Trophoblast cell (in vitro differentiated cells and primary cell): ENCODE measurements at regions not wholly inside any gene's neighbourhood (a gene's known extent, or its start where the extent isn't known, plus 50 kb on each side); places are given as distances from the start of the nearest gene placed in this dataset.

Experiments
- DNase-seq, 2 donors: peaks; one replicate each; pipeline ENCODE4 v3.0.0-alpha.2; 2016
- H2AFZ ChIP-seq: 2 replicates; pipeline ENCODE4 v1.6.1; 2013; ENCODE audit warnings: low read length, moderate library complexity, mild to moderate bottlenecking; ENCODE audit not compliant: insufficient read depth, poor library complexity
- H2AK5ac ChIP-seq: 2 replicates; pipeline ENCODE4 v1.6.1; 2013; ENCODE audit warnings: mild to moderate bottlenecking, low read length
- H2BK120ac ChIP-seq: 2 replicates; pipeline ENCODE4 v1.6.1; 2013; ENCODE audit warnings: low read length, mild to moderate bottlenecking, moderate library complexity; ENCODE audit not compliant: insufficient read depth, poor library complexity
- H2BK12ac ChIP-seq: 2 replicates; pipeline ENCODE4 v1.6.1; 2013; ENCODE audit warnings: mild to moderate bottlenecking, low read length, moderate library complexity
- H2BK5ac ChIP-seq: 2 replicates; pipeline ENCODE4 v1.6.1; 2013; ENCODE audit warnings: low read length, low read depth, moderate library complexity, mild to moderate bottlenecking; ENCODE audit not compliant: poor library complexity
- H3K14ac ChIP-seq: 2 replicates; pipeline ENCODE4 v1.6.1; 2013; ENCODE audit warnings: mild to moderate bottlenecking, low read length
- H3K18ac ChIP-seq: 2 replicates; pipeline ENCODE4 v1.6.1; 2013; ENCODE audit warnings: mild to moderate bottlenecking, low read length
- H3K23ac ChIP-seq: 2 replicates; pipeline ENCODE4 v1.6.1; 2013; ENCODE audit warnings: low read length
- H3K27ac ChIP-seq: 2 replicates; pipeline ENCODE4 v1.5.1; 2013; ENCODE audit warnings: low read depth, mild to moderate bottlenecking, inconsistent platforms, low read length, moderate library complexity
- H3K27me3 ChIP-seq: 2 replicates; pipeline ENCODE4 v1.6.1; 2013; ENCODE audit warnings: inconsistent platforms, mild to moderate bottlenecking, low read length, moderate library complexity; ENCODE audit not compliant: insufficient read depth
- H3K36me3 ChIP-seq, 2 experiments: 1 replicate in 1 of 2; 2 replicates in 1 of 2; pipeline ENCODE4 v1.6.1; 2013; ENCODE audit warnings: low read length in 2 of 2, mild to moderate bottlenecking in 2 of 2, moderate library complexity in 1 of 2; ENCODE audit not compliant: insufficient read depth in 2 of 2, control insufficient read depth in 1 of 2
- H3K4ac ChIP-seq: 2 replicates; pipeline ENCODE4 v1.6.1; 2013; ENCODE audit warnings: low read depth, mild to moderate bottlenecking, low read length, moderate library complexity
- H3K4me1 ChIP-seq, 2 experiments: 1 replicate in 1 of 2; 2 replicates in 1 of 2; pipeline ENCODE4 v1.6.1; 2013; ENCODE audit warnings: low read length in 2 of 2, mild to moderate bottlenecking in 2 of 2, moderate library complexity in 1 of 2; ENCODE audit not compliant: insufficient read depth in 2 of 2, control insufficient read depth in 1 of 2
- H3K4me2 ChIP-seq: 2 replicates; pipeline ENCODE4 v1.6.1; 2013; ENCODE audit warnings: inconsistent platforms, mild to moderate bottlenecking, low read length, moderate library complexity
- H3K4me3 ChIP-seq: 2 replicates; pipeline ENCODE4 v1.5.1; 2013; ENCODE audit warnings: mild to moderate bottlenecking, low read depth, low read length, inconsistent platforms
- H3K79me1 ChIP-seq: one replicate; pipeline ENCODE4 v1.6.1; 2013; ENCODE audit warnings: low read length
- H3K79me2 ChIP-seq: 2 replicates; pipeline ENCODE4 v1.6.1; 2013; ENCODE audit warnings: low read length, mild to moderate bottlenecking; ENCODE audit not compliant: control insufficient read depth, insufficient read depth, poor library complexity
- H3K9ac ChIP-seq: 2 replicates; pipeline ENCODE4 v1.6.1; 2013; ENCODE audit warnings: mild to moderate bottlenecking, low read length
- H3K9me3 ChIP-seq: 2 replicates; pipeline ENCODE4 v1.6.1; 2013; ENCODE audit warnings: low read depth, mild to moderate bottlenecking, control low read depth, inconsistent platforms, low read length; ENCODE audit not compliant: insufficient read depth
- H4K12ac ChIP-seq: 2 replicates; pipeline ENCODE4 v1.6.1; 2013; ENCODE audit warnings: low read depth, mild to moderate bottlenecking, low read length, moderate library complexity
- H4K8ac ChIP-seq: 2 replicates; pipeline ENCODE4 v1.6.1; 2013; ENCODE audit warnings: low read depth, mild to moderate bottlenecking, low read length, moderate library complexity
- H4K91ac ChIP-seq: one replicate; pipeline ENCODE4 v1.6.1; 2013; ENCODE audit warnings: low read depth, mild to moderate bottlenecking, low read length, moderate library complexity
- WGBS: extraction: QIAGEN DNeasy Blood & Tissue Kit; methylation state at CpG from one replicate; pipeline ENCODE4 v1.1.7; 2013; ENCODE audit warnings: missing lambda C conversion rate; ENCODE audit not compliant: insufficient read length, insufficient coverage; ENCODE audit errors: extremely low coverage; 5-methylcytosine and 5-hydroxymethylcytosine counted together

GRCh38 chr2:160996584-160996983 is 163.6 kb upstream of the TANK start:
- no peak for DNase-seq
- H3K14ac ChIP-seq, result no peak overlapping the region
- H3K4me1 ChIP-seq, result peaks cover 0 to 2% of the 10 kb centered on the region in 2 experiments
- H4K91ac ChIP-seq, result no peak overlapping the region
- no peak overlapping the region for H3K4me3 ChIP-seq
- no peaks in the 10 kb centered on the region for H3K27me3 ChIP-seq
- no peaks in the 10 kb centered on the region for H3K79me1 ChIP-seq
- no peak overlapping the region for H2BK12ac ChIP-seq
- no peak overlapping the region for H3K27ac ChIP-seq
- no peak overlapping the region for H2BK5ac ChIP-seq
- H3K36me3 ChIP-seq, result no peaks in the 10 kb centered on the region
- H2AFZ ChIP-seq, result no peak overlapping the region
- no peak overlapping the region for H3K4ac ChIP-seq
- no CpG with 5 or more reads among the region's 1 CpG for WGBS
- H3K4me2 ChIP-seq, result no peak overlapping the region
- H2AK5ac ChIP-seq, result no peak overlapping the region
- no peak overlapping the region for H3K23ac ChIP-seq
- H4K8ac ChIP-seq, result no peak overlapping the region
- no peak overlapping the region for H3K9ac ChIP-seq
- no peaks in the 10 kb centered on the region for H3K79me2 ChIP-seq
- H4K12ac ChIP-seq, result no peak overlapping the region
- no peaks in the 10 kb centered on the region for H3K9me3 ChIP-seq
- H3K18ac ChIP-seq, result no peak overlapping the region
- no peak overlapping the region for H2BK120ac ChIP-seq

- no peak overlapping the region for H4K12ac ChIP-seq
Observed at GRCh38 chr2:161004379-161004778, 155.8 kb upstream of the TANK start.

DNA sequence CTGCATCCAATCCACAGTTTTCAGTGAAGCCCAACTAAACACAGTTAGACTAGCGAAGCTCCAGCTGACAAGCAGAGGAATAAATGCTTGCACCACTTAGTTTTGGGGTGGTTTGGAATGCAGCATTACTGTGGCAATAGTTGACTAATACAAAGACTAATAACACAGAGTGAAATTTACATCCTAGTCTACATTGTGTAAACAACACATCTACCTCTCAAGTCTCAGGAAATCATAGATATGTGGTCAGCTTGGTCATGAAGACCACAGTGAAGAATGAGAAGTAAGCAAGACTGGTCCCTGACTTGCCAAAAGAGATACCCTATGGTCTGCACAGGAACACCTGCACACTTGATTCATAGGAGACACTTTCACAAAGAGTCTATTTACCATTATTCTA is 155.1 kb upstream of the TANK start:
- no peak for DNase-seq
- H3K79me1 ChIP-seq, result no peaks in the 10 kb centered on the region
- no CpG with 5 or more reads among the region's 1 CpG for WGBS
- H4K91ac ChIP-seq, result no peak overlapping the region
- H3K14ac ChIP-seq, result no peak overlapping the region
- H3K18ac ChIP-seq, result no peak overlapping the region
- H3K4me2 ChIP-seq, result no peak overlapping the region
- no peak overlapping the region for H2BK5ac ChIP-seq
- no peaks in the 10 kb centered on the region for H3K27me3 ChIP-seq
- no peaks in the 10 kb centered on the region for H3K79me2 ChIP-seq
- no peak overlapping the region for H3K4ac ChIP-seq
- no peak overlapping the region for H2AFZ ChIP-seq
- H3K4me3 ChIP-seq, result no peak overlapping the region
- H2AK5ac ChIP-seq, result no peak overlapping the region
- H4K8ac ChIP-seq, result no peak overlapping the region
- no peak overlapping the region for H2BK120ac ChIP-seq
- no peaks in the 10 kb centered on the region for H3K36me3 ChIP-seq
- H3K9ac ChIP-seq, result no peak overlapping the region
- H3K23ac ChIP-seq, result no peak overlapping the region
- no peak overlapping the region for H4K12ac ChIP-seq
- H3K9me3 ChIP-seq, result no peaks in the 10 kb centered on the region
- no peak overlapping the region for H2BK12ac ChIP-seq
- no peak overlapping the region for H3K27ac ChIP-seq
- H3K4me1 ChIP-seq, result no peaks in the 10 kb centered on the region

More at GRCh38 chr2:161004379-161004778, 155.8 kb upstream of the TANK start:
- H3K4me1 ChIP-seq, result no peaks in the 10 kb centered on the region
- no peak overlapping the region for H2BK120ac ChIP-seq
- no peak overlapping the region for H3K23ac ChIP-seq
- no peak overlapping the region for H2AFZ ChIP-seq
- H2AK5ac ChIP-seq, result no peak overlapping the region
- no peaks in the 10 kb centered on the region for H3K79me1 ChIP-seq
- H4K91ac ChIP-seq, result no peak overlapping the region
- no peaks in the 10 kb centered on the region for H3K27me3 ChIP-seq
- H3K14ac ChIP-seq, result no peak overlapping the region
- no peak overlapping the region for H4K8ac ChIP-seq
- H3K9ac ChIP-seq, result no peak overlapping the region
- no CpG with 5 or more reads among the region's 2 CpGs for WGBS
- no peak overlapping the region for H3K4me2 ChIP-seq
- no peak overlapping the region for H2BK5ac ChIP-seq
- no peaks in the 10 kb centered on the region for H3K79me2 ChIP-seq
- no peaks in the 10 kb centered on the region for H3K9me3 ChIP-seq
- H3K4me3 ChIP-seq, result no peak overlapping the region
- no peak overlapping the region for H3K4ac ChIP-seq
- H3K36me3 ChIP-seq, result no peaks in the 10 kb centered on the region
- no peak overlapping the region for H3K27ac ChIP-seq
- DNase-seq, result peak in 1 of 2 donors; percentile 7
- no peak overlapping the region for H3K18ac ChIP-seq
- H2BK12ac ChIP-seq, result no peak overlapping the region

DNA sequence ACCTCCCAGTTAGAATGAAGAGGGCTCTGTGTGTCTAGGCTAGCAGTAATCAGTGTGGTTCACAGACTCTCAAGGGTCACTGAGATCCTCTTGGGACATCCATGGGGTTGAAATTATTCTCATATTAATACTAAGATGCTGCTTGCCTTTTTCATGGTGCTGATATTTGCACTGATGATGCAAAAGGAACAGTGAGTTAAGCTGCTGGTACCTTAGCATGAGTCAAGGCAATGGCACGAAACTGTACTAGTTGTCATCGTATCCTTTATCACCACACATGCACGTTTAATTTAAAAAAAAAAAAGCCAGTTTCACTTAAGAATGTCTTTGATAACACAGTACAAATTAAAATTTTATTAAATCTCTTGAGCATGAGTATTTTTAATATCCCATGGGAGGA is 151.9 kb upstream of the TANK start:
- H4K91ac ChIP-seq, result no peak overlapping the region
- no peak overlapping the region for H4K8ac ChIP-seq
- no peak overlapping the region for H2AK5ac ChIP-seq
- H3K79me2 ChIP-seq, result no peaks in the 10 kb centered on the region
- no peak overlapping the region for H2BK12ac ChIP-seq
- DNase-seq, result peak; percentile 53 to 89
- H3K4me1 ChIP-seq, result no peaks in the 10 kb centered on the region
- H3K9me3 ChIP-seq, result no peaks in the 10 kb centered on the region
- no CpG with 5 or more reads among the region's 3 CpGs for WGBS
- no peaks in the 10 kb centered on the region for H3K27me3 ChIP-seq
- H3K36me3 ChIP-seq, result no peaks in the 10 kb centered on the region
- no peak overlapping the region for H2AFZ ChIP-seq
- no peak overlapping the region for H3K18ac ChIP-seq
- H3K4ac ChIP-seq, result no peak overlapping the region
- H3K4me3 ChIP-seq, result no peak overlapping the region
- no peak overlapping the region for H4K12ac ChIP-seq
- H3K23ac ChIP-seq, result no peak overlapping the region
- no peak overlapping the region for H3K27ac ChIP-seq
- H3K14ac ChIP-seq, result no peak overlapping the region
- no peaks in the 10 kb centered on the region for H3K79me1 ChIP-seq
- H2BK5ac ChIP-seq, result no peak overlapping the region
- H3K9ac ChIP-seq, result no peak overlapping the region
- no peak overlapping the region for H3K4me2 ChIP-seq
- H2BK120ac ChIP-seq, result no peak overlapping the region
